ENCODE measurements at regions not wholly inside any gene's neighbourhood (a gene's known extent, or its start where the extent isn't known, plus 50 kb on each side); places are given as distances from the start of the nearest gene placed in this dataset.

GRCh38 chr5:162487528-162488525 is 420.3 kb downstream of the GABRG2 start:
- no peak for DNase-seq
- Mint-ChIP-seq H3K27ac (no peak overlapping the region), H3K9me3 (peaks cover 6% of the 10 kb centered on the region), H3K36me3 (no peaks in the 10 kb centered on the region), H3K4me1 (no peaks in the 10 kb centered on the region), H3K4me3 (no peak overlapping the region), H3K27me3 (no peaks in the 10 kb centered on the region)

- Mint-ChIP-seq H3K4me1 (no peaks in the 10 kb centered on the region), H3K27ac (no peak overlapping the region), H3K4me3 (no peak overlapping the region), H3K9me3 (peaks cover 4% of the 10 kb centered on the region), H3K27me3 (no peaks in the 10 kb centered on the region), H3K36me3 (no peaks in the 10 kb centered on the region)
- DNase-seq: no peak
These were observed 428.7 kb downstream of the GABRG2 start for GRCh38 chr5:162496100-162496808.

- H3K27me3 Mint-ChIP-seq: no peaks in the 10 kb centered on the region
- no peaks in the 10 kb centered on the region for H3K36me3 Mint-ChIP-seq
- DNase-seq: no peak
- H3K27ac Mint-ChIP-seq: no peak overlapping the region
- no peak overlapping the region for H3K4me3 Mint-ChIP-seq
- H3K4me1 Mint-ChIP-seq: no peaks in the 10 kb centered on the region
- H3K9me3 Mint-ChIP-seq: peaks cover 8% of the 10 kb centered on the region
These were observed 429.9 kb downstream of the GABRG2 start for GRCh38 chr5:162497455-162497854.

- H3K4me3 Mint-ChIP-seq: no peak overlapping the region
- H3K9me3 Mint-ChIP-seq: peaks cover 4% of the 10 kb centered on the region
- no peaks in the 10 kb centered on the region for H3K36me3 Mint-ChIP-seq
- H3K4me1 Mint-ChIP-seq: no peaks in the 10 kb centered on the region
- no peaks in the 10 kb centered on the region for H3K27me3 Mint-ChIP-seq
- DNase-seq: no peak
- no peak overlapping the region for H3K27ac Mint-ChIP-seq
These were observed 435.2 kb downstream of the GABRG2 start for GRCh38 chr5:162502780-162503179.

GRCh38 chr5:162503796-162504195 is 436.2 kb downstream of the GABRG2 start:
- Mint-ChIP-seq H3K36me3 (no peaks in the 10 kb centered on the region), H3K4me3 (no peak overlapping the region), H3K9me3 (peaks cover 4% of the 10 kb centered on the region), H3K27me3 (no peaks in the 10 kb centered on the region), H3K4me1 (no peaks in the 10 kb centered on the region), H3K27ac (no peak overlapping the region)
- no peak for DNase-seq

- DNase-seq: no peak
- Mint-ChIP-seq H3K27ac (no peak overlapping the region), H3K4me3 (no peak overlapping the region), H3K27me3 (no peaks in the 10 kb centered on the region), H3K4me1 (no peaks in the 10 kb centered on the region), H3K9me3 (peaks cover 19% of the 10 kb centered on the region), H3K36me3 (no peaks in the 10 kb centered on the region)
These were observed 445.5 kb downstream of the GABRG2 start for GRCh38 chr5:162512935-162513565.

GRCh38 chr5:162514116-162514515 is 446.5 kb downstream of the GABRG2 start:
- DNase-seq: no peak
- H3K27ac Mint-ChIP-seq: no peak overlapping the region
- no peaks in the 10 kb centered on the region for H3K4me1 Mint-ChIP-seq
- no peaks in the 10 kb centered on the region for H3K27me3 Mint-ChIP-seq
- H3K4me3 Mint-ChIP-seq: no peak overlapping the region
- H3K36me3 Mint-ChIP-seq: no peaks in the 10 kb centered on the region
- H3K9me3 Mint-ChIP-seq: peaks cover 22% of the 10 kb centered on the region

GRCh38 chr5:162520878-162521277 is 453.3 kb downstream of the GABRG2 start:
- Mint-ChIP-seq H3K4me1 (no peaks in the 10 kb centered on the region), H3K9me3 (peaks cover 17% of the 10 kb centered on the region), H3K36me3 (no peaks in the 10 kb centered on the region), H3K27me3 (no peaks in the 10 kb centered on the region), H3K4me3 (no peak overlapping the region), H3K27ac (no peak overlapping the region)
- no peak for DNase-seq

- Mint-ChIP-seq H3K27ac (no peak overlapping the region), H3K4me1 (no peaks in the 10 kb centered on the region), H3K27me3 (no peaks in the 10 kb centered on the region), H3K9me3 (peaks cover 4% of the 10 kb centered on the region), H3K36me3 (no peaks in the 10 kb centered on the region), H3K4me3 (no peak overlapping the region)
- DNase-seq: no peak
These were observed 461.6 kb downstream of the GABRG2 start for GRCh38 chr5:162529209-162529608.

- H3K27ac Mint-ChIP-seq: no peak overlapping the region
These were observed 462.3 kb downstream of the GABRG2 start for GRCh38 chr5:162529886-162530285.

GRCh38 chr5:162543437-162543836 is 475.9 kb downstream of the GABRG2 start:
- no peaks in the 10 kb centered on the region for H3K27me3 Mint-ChIP-seq
- no peaks in the 10 kb centered on the region for H3K36me3 Mint-ChIP-seq
- H3K27ac Mint-ChIP-seq: no peak overlapping the region
- H3K4me3 Mint-ChIP-seq: no peak overlapping the region
- DNase-seq: no peak
- H3K4me1 Mint-ChIP-seq: no peaks in the 10 kb centered on the region
- peaks cover 1% of the 10 kb centered on the region for H3K9me3 Mint-ChIP-seq

More at GRCh38 chr5:162529886-162530285, 462.3 kb downstream of the GABRG2 start:
- no peaks in the 10 kb centered on the region for H3K9me3 Mint-ChIP-seq
- H3K4me3 Mint-ChIP-seq: no peak overlapping the region
- no peaks in the 10 kb centered on the region for H3K4me1 Mint-ChIP-seq
- H3K36me3 Mint-ChIP-seq: no peaks in the 10 kb centered on the region
- H3K27me3 Mint-ChIP-seq: no peaks in the 10 kb centered on the region
- no peak for DNase-seq

GRCh38 chr5:162544905-162545304 is 477.3 kb downstream of the GABRG2 start:
- H3K4me1 Mint-ChIP-seq: no peaks in the 10 kb centered on the region
- peaks cover 1% of the 10 kb centered on the region for H3K9me3 Mint-ChIP-seq
- H3K4me3 Mint-ChIP-seq: no peak overlapping the region
- H3K36me3 Mint-ChIP-seq: no peaks in the 10 kb centered on the region
- no peak overlapping the region for H3K27ac Mint-ChIP-seq
- DNase-seq: no peak
- H3K27me3 Mint-ChIP-seq: no peaks in the 10 kb centered on the region

GRCh38 chr5:162550236-162550635 is 482.7 kb downstream of the GABRG2 start:
- Mint-ChIP-seq H3K4me1 (no peaks in the 10 kb centered on the region), H3K9me3 (no peaks in the 10 kb centered on the region), H3K36me3 (no peaks in the 10 kb centered on the region), H3K27ac (no peak overlapping the region), H3K4me3 (no peak overlapping the region), H3K27me3 (no peaks in the 10 kb centered on the region)
- DNase-seq: no peak

GRCh38 chr5:162558120-162558519 is 490.5 kb downstream of the GABRG2 start:
- no peak overlapping the region for H3K27ac Mint-ChIP-seq
- no peaks in the 10 kb centered on the region for H3K27me3 Mint-ChIP-seq
- no peak for DNase-seq

GRCh38 chr5:162567644-162568043 is 500.1 kb downstream of the GABRG2 start:
- H3K4me3 Mint-ChIP-seq: no peak overlapping the region
- DNase-seq: no peak
- H3K4me1 Mint-ChIP-seq: no peaks in the 10 kb centered on the region
- no peaks in the 10 kb centered on the region for H3K36me3 Mint-ChIP-seq
- no peak overlapping the region for H3K27ac Mint-ChIP-seq
- H3K27me3 Mint-ChIP-seq: no peaks in the 10 kb centered on the region
- no peaks in the 10 kb centered on the region for H3K9me3 Mint-ChIP-seq

More at GRCh38 chr5:162558120-162558519, 490.5 kb downstream of the GABRG2 start:
- Mint-ChIP-seq H3K36me3 (no peaks in the 10 kb centered on the region), H3K4me1 (no peaks in the 10 kb centered on the region), H3K9me3 (peaks cover 2% of the 10 kb centered on the region), H3K4me3 (no peak overlapping the region)

All from activated naive CD8-positive, alpha-beta T cell treated with anti-CD3 and anti-CD28 coated beads for 36 hours (primary cell).